Neural progenitor cell (in vitro differentiated cells): ENCODE measurements at regions not wholly inside any gene's neighbourhood (a gene's known extent, or its start where the extent isn't known, plus 50 kb on each side); places are given as distances from the start of the nearest gene placed in this dataset.

Experiments used
- EZH2phosphoT487 ChIP-seq: fragments of 200-600 bp; sonication (generic); IDR thresholded peaks from 2 replicates; pipeline ENCODE4 v1.6.1; 2017; ENCODE audit warnings: antibody characterized with exemption
- TF ChIP-seq, protein P1 (sequence below): fragments of 200-600 bp; sonication (generic); IDR thresholded peaks from 2 replicates; pipeline ENCODE4 v1.5.1; 2017; ENCODE audit warnings: antibody characterized with exemption, mild to moderate bottlenecking

GRCh38 chr16:24626256-24626655 is 86.9 kb downstream of the RBBP6 start:
- TF ChIP-seq, protein P1, sequence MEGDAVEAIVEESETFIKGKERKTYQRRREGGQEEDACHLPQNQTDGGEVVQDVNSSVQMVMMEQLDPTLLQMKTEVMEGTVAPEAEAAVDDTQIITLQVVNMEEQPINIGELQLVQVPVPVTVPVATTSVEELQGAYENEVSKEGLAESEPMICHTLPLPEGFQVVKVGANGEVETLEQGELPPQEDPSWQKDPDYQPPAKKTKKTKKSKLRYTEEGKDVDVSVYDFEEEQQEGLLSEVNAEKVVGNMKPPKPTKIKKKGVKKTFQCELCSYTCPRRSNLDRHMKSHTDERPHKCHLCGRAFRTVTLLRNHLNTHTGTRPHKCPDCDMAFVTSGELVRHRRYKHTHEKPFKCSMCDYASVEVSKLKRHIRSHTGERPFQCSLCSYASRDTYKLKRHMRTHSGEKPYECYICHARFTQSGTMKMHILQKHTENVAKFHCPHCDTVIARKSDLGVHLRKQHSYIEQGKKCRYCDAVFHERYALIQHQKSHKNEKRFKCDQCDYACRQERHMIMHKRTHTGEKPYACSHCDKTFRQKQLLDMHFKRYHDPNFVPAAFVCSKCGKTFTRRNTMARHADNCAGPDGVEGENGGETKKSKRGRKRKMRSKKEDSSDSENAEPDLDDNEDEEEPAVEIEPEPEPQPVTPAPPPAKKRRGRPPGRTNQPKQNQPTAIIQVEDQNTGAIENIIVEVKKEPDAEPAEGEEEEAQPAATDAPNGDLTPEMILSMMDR, result no peak
- no peak for TF ChIP-seq EZH2phosphoT487
